HG03097 (cell line): ENCODE measurements at regions not wholly inside any gene's neighbourhood (a gene's known extent, or its start where the extent isn't known, plus 50 kb on each side); places are given as distances from the start of the nearest gene placed in this dataset.

Experiments used
- ATAC-seq: cut with Tn5 transposase; IDR thresholded peaks from one replicate; pipeline ENCODE4 v1.9.1; 2021; ENCODE audit not compliant: unreplicated experiment, low FRiP score

DNA sequence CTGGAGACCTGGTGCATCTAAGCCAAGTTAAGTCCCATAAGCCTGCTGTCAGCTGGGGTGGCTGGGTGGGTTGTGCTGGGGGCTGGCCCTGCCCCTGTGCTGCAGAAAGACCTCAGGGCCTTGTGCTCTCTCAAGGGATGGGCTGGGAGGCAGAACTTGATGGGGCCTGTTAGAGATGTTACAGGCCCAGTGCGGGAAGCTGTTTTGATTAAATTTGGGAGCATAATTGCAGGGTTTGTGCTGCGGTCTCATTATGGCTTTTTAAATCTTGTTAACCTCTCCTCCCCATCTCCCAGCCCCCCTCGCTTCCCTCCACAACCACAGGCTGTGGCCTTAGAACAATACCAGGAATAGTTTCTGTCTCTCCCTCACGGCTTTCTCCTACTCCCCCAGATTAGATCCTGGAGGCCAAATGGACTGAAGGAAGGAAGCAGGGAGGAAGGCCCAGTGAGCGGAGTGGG, 87.6 kb upstream of the TLE3 start:
- no peak for ATAC-seq

DNA sequence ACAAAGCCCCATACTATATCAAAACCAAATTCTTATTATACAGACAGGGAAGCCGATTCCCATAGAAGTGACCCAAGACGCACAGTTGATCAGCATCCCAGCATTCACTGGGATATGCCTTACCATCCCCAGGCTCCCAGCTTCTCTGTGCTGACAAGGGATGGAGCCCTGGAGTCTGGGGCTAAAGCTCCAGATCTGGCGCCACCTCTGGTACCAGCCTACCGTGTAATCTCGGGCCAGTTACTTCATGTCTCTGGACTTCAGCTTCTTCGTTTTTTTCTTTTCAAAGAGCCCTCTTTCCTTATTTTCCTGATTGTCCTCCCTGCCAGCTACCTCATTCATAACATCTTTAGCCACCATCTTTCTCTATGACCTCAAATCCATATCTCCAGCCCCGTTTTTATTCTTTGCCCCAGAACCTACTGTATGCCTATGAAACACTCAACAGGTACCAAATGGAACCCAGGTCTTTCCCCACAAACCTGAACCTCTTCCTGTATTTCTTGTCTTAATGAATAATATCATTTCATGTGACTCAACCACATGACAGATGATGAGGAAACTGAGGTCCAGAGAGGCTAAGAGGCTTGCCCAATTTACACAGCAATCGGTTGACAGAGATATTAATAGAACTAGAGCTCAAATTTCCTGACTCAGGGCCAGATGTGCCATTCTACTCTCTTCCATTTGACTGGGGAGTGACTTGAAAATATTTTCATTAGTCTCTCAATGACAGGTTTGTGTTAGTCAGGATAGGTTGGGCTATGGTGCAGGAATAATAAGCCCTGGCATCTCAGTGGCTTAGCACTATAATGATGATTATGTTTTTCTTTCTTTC, 85.4 kb upstream of the TLE3 start:
- ATAC-seq: no peak

DNA sequence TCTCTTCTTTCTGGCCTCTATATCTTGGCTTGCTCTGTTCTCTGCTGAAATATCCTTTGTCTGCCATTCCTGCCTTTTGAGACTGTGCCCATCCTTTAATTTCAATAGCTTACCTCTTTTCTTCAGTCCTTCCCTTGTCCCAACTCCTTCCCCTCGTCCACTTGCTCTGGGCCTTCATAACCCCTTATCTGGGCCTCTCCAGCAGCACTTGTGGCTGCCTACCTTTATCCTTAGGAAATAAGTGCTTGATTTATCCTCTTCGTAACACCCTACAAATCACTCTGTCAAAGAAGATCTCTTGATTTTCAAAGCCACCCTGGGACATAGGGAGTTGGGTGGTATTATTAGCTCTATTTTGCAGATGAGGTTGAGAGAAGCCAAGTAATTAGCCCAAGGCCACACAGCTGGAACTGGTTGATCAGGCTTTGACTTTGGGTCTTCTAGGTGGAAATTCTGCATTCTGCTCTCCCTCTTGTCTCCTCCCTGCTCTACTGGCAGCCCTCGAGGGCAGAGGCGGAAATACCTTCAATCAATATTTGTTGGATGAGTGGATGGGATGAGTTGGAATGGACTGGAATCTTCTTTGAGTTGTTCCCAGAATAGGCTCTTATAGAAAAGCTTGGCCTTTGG, 84.0 kb upstream of the TLE3 start:
- no peak for ATAC-seq

DNA sequence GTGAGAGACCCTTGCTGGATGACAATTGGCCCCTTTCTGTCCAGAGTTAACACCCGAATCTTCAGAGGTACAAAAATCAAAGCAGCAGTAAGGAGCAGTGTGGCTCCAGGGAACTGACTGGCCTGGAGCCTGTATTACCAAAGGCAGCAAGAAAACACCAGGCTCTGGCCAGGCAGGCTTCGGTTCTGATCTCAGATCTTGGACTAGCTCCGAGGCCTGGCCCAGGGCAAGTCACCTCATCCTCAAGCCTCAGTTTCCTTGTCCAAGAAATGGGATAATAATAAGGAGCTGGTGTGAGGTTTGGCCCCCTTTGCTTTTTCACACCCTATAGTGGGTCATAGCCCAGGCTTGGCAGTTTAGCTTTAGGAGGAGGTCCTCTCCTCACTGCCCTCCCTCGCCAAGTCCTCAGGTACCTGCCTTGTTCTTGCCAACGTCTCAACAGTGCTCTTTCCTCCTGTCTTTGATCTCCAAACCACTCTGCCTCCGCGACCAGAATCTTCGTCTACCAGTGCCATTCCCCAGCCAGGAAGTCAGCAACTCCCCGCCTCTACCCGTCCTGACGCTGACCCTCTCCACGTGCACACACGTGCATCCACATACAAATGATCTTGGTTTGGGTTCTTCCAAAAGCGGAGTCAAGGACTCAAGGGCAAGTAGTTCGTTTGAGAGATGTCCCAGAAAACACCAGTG, 82.6 kb upstream of the TLE3 start:
- no peak for ATAC-seq

GRCh38 chr15:70179309-70179892, 81.7 kb upstream of the TLE3 start:
- ATAC-seq: no peak

DNA sequence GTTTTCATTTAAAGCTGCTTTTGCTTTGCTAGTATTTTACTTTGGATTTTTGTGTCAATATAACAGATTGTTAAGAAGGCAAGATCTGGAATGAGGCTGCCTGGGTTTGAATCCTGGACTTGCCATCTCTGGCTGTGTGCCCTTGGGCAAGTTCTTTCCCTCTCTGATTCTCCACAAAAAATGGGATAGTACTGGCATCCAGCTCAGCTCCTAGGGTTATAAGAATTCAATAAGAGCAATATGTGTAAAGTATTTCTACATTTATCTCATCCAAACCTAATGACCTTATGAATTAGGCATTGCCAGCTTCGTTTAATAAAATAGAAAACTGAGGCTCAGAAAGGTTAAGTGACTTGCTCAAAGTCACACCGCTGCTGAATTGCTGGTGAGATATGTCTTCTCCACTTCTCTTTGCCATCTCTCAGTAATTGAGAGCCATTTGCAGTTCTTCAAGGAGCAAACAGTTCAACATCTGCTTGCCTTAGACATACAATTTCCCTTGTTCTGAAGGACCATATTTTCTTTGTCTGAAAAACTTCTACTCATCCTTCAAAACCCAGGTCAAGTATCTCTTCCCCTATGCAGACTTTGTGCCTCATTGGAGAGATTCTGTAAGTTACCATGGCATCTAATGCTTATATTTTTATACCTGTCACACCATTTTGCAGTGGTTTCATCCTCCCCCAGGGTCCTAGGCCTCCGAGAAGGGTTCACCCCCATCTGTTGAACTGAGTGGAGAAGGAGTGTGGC, 80.8 kb upstream of the TLE3 start:
- ATAC-seq: no peak

DNA sequence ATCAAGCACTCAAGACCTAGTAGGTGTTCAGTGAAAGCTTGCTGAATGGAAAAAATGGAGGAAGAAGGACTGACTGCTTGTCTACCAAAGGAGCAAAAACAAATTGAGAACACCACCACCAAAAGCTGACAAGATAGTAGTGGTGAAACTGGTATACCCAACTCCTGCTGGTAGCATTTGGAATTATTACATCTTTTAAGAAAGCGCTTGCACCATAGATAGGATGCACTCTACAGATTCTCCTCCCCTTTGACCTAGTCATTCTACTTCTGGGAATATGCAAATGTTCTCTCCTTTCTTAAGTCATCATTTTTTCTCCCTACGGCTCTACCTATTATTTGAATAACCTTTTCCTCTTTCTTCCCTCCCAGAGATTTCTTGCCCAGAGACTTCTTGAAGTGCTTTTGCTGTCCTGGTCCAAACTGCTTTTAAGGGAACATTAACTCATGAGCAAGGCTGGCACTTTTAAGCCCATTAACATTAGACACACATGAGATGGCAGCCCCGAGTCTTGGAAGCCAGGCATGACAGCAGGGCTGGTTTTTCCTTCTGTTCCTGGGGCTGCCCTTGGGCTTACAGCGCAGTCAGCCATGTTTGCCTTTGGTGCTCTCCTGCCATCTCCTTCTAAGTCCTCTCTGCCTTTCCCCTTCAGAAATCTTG, 75.0 kb upstream of the TLE3 start:
- ATAC-seq: no peak

- ATAC-seq: no peak
These were observed 74.4 kb upstream of the TLE3 start for GRCh38 chr15:70172124-70172523.

DNA sequence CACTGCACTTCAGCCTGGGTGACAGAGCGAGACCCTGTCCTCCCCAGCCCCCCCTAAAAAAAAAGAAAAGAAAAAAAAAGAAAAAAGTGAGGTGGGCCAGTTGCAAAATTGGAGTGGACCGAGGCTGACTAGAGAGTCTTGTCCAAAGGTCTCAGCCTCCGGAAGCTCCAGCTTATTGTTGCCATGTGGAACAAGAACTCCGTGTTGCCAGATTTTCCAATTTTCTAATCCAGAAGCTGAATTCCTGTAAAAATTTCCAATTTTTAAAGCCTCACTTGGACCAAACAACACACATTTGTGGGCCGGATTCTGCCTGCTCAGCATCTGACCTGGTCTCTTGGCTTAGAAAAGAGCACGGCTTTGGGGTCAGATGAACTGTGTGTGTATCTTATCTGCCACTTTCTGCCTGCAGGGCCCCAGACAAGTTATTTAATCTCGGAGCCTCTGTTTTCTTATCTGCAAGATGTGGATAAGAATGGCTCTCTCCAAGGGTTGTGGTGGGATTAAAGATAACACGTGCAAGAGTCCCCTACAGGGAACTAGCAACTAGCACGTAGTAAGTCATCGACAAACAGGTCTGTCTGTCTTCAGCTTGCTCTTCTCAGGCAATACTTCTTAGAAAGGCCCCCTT, 73.7 kb upstream of the TLE3 start:
- no peak for ATAC-seq

DNA sequence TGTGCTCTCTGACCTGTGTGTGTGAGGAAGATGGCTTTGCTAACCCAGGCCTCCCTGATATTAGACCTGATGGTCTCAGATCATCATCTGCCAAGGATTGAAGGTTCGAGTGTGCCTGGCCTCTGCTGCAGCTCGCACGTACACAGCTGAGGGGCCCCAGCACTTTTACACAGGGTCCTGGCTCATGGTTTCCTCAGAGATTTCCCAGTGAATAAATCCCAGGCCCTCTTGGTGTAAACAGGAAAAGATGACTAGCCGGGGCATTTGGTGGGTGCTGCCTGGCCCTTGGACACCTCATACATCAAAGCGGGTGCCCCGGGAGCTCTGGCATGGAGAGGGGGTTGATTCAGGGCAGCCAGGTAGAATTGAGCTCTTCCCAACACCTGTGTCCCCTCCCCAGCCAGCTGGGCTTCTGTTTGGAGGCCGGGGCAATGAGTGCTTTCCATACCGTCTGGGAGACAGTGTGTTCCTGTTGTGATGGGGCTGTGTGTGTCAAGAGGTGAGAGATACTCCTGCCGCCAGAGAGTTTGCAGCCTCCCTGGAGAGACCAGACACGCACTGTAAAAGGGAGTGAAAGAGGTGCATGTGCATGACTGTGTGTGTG, 72.5 kb upstream of the TLE3 start:
- no peak for ATAC-seq

DNA sequence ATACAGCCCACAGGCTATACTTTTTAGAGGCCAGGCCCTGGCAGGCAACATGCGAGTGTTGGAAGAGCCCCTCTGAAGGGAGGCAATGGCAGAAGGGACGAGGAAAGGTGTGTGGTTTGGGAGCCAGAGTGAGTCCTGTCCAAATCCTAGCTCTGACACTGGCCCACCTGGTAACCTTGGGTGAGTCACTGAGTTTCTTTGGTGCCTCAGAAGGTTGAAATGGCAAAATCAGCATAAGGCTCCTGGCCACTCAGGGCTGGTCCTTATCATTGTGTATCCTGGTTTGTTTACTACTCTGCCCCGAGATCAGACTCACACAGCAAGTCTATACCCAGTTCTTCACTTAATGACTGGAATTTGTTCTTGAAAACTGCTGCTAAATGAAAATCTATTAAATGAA, 71.4 kb upstream of the TLE3 start:
- ATAC-seq: no peak

DNA sequence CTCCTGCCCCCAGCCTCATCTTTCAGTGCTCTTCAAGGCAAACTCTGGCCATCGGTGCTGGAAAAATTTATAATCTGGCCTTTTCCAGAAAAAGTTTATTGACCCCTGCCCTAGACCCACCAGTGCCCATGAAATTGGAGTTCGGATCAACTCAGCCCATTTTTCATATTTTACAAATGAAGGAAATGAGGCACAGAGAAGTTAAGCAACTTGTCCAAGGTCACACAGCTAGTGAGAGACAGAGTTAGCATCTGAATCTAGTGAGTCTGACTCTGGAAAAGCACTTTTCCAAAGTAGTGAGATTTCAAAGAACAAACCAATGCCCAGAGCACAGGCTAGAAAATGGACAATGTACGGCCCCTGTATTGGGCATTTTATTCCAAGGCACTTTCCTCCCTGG, 69.4 kb upstream of the TLE3 start:
- no peak for ATAC-seq

GRCh38 chr15:70166506-70167087, 68.9 kb upstream of the TLE3 start:
- no peak for ATAC-seq

- ATAC-seq: no peak
These were observed 68.1 kb upstream of the TLE3 start for GRCh38 chr15:70165716-70166284.

DNA sequence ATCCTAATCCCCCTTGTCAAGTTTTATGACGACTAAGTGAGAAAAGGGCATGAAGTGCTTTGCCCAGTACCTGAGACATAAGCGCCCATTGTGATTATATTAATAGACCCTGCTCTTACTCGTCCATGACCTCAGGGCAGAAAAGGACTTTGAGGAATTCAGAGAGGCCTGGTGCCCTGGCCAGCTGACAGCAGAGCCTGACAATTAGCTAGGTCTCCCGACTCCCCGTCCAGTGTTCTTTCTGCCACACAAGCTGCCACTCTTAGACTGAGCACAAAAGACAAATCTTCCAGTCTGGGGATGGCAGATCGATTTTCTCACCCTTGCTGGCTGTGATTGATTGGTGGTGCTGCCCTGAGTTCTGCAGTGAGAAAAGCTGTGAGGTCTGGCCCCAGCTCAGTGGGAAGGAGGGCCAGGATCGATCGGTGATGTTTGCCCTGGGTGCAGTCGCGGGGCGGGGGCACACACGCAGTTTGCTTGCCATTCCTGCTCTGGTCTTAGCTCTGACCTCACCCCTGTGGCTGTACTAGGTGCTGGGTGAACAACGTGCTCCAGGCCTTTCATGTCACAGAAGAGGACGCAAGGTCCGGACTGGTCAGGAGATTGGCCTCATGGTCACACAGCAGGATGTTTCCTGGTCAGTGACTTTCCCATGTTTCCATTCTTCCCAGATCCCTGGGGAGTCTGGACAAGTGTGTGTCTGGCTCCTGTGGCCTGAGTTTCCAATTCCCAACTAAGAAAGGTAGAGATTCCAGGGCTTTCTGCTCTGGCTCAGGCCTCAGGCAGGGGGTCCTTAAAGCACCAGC, 67.4 kb upstream of the TLE3 start:
- ATAC-seq: no peak

GRCh38 chr15:70164156-70164900, 66.6 kb upstream of the TLE3 start:
- no peak for ATAC-seq
